HG03520 (cell line): ENCODE measurements at regions not wholly inside any gene's neighbourhood (a gene's known extent, or its start where the extent isn't known, plus 50 kb on each side); places are given as distances from the start of the nearest gene placed in this dataset.

Experiments used
- ATAC-seq: cut with Tn5 transposase; IDR thresholded peaks from one replicate; pipeline ENCODE4 v1.9.1; 2021; ENCODE audit warnings: mild to moderate bottlenecking, moderate library complexity; ENCODE audit not compliant: unreplicated experiment

DNA sequence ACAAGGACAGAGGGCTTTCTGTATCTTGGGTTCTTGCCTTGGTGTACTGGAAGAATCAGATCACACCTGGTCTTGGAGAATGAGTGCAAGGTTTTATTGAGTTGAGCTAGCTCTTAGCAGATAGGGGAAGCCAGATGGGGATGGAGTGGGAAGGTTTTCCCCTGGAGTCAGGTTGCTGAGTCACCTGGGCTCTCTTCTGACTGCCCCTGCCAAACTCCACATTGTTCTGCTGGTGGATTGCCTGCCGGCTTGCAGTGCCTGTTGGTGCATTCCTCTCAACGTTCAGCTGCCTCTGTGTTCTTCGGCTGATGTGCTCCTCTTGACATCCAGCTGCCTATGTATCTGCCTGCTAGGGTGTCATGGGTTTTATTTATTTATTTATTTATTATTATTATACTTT, 1431.1 kb downstream of the CDH8 start:
- ATAC-seq: no peak

GRCh38 chr16:60586493-60586892, 1449.7 kb downstream of the CDH8 start:
- ATAC-seq: no peak

GRCh38 chr16:60582528-60582927, 1453.7 kb downstream of the CDH8 start:
- no peak for ATAC-seq

DNA sequence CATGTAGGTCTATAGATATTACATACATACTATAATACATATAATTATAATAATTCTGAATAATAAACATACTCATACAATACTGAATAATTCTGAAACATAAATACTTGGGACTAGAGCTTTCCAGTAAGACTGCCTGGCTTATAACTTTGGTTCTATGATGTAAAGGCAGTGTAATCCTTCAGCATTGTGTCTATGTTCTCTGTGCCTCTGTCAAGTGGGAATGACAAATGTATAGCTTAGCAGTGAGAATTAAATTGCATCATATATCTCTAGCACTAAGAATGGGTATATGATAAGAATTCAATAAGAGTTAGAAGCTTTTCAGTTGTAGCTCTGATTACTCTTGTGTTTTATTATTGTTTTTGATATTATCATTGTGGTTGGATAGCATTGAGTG, 1469.3 kb downstream of the CDH8 start:
- no peak for ATAC-seq

GRCh38 chr16:60564588-60564987, 1471.7 kb downstream of the CDH8 start:
- no peak for ATAC-seq

- no peak for ATAC-seq
Observed at GRCh38 chr16:60563166-60563565, 1473.1 kb downstream of the CDH8 start.

- ATAC-seq: no peak
Observed at GRCh38 chr16:60558936-60559335, 1477.3 kb downstream of the CDH8 start.

- ATAC-seq: no peak
Observed at GRCh38 chr16:60553090-60553757, 1483.0 kb downstream of the CDH8 start.

- ATAC-seq: no peak
Observed at GRCh38 chr16:60541535-60541934, 1494.7 kb downstream of the CDH8 start.

- ATAC-seq: no peak
Observed at GRCh38 chr16:60510941-60511340, 1525.3 kb downstream of the CDH8 start.

DNA sequence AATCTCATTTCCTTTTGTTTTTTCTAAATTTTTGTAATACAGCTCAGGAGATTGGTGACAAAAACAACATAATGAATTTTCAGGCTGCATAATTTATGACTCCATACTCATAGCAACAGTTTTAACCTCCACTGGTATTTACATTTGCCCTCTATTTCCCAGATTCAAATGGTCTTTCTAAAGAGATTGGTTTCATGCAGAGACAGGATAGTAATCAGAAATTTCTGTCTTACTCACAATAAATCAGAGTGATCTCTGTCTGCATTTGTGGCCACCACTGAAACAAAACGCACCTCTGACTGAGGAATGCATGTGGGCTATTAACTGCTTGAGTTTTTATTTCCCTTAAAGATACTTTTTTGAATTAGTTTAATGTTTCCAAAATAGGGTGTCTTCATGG, 1526.0 kb downstream of the CDH8 start:
- ATAC-seq: no peak

- no peak for ATAC-seq
Observed at GRCh38 chr16:60491273-60491672, 1545.0 kb downstream of the CDH8 start.

DNA sequence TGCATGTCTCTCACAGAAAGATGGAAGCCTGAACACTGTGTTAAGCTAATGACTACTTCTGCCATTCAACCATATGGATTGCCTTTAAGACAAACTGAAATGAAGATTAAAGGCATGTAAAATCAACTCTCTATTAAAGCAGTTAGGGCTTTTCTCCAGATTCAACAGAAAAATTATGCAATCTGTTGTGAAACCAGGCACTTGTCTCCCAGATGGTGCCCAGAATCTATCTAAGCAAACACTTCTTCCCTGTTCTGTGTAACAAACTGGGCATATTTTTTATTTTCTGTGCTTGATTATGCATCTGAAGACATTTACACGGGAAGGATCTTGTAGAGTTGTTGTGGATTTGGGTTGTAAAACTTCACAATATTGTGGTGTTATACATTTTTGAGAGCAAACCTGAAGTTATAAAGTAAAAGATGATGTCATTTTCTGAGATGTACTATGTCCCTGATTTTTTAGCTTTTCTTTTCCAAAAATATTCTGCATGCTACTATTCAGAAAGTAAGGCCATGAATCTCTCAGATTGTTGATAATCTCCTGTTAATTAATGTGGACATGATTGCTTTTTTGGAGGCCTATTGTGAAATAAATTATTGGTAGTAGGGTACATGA, 1550.3 kb downstream of the CDH8 start:
- no peak for ATAC-seq

DNA sequence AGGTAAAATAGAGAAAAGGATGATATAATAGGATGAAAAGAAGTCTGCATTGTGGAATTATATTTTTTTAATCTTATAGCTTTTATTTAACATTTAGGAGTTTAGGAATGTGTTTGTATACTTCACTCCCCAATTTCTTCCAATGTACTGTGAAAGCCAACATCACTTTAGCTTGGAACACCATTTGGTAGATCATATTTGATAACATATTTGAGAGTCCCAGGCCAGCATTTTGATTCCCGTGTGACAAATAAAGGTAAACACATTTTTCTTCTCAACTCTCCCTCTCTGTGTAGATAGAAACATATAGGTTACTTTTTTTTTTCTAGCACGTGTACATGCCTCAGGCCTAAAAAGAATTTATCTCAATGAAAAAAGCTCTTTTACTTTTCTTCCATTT, 1551.3 kb downstream of the CDH8 start:
- ATAC-seq: no peak

DNA sequence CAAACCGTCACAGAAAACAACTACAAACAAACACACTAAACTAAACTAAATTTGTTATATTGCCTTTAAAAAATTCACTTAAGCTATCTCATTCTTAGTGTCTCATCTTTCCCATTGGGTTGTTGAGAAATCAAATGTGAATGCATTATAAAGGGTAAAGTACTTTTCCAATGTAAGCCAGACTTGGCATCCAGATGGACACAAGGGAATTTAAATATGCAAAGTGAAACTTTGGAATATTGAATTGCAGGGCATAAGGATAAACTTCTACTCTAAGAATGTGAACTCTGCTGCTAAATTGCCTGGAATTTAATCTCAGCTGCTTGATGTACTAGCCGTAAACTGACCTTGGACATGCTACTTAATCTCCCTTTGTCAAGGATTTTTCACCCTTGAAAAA, 1554.6 kb downstream of the CDH8 start:
- ATAC-seq: no peak

- ATAC-seq: no peak
Observed at GRCh38 chr16:60478810-60479209, 1557.4 kb downstream of the CDH8 start.

DNA sequence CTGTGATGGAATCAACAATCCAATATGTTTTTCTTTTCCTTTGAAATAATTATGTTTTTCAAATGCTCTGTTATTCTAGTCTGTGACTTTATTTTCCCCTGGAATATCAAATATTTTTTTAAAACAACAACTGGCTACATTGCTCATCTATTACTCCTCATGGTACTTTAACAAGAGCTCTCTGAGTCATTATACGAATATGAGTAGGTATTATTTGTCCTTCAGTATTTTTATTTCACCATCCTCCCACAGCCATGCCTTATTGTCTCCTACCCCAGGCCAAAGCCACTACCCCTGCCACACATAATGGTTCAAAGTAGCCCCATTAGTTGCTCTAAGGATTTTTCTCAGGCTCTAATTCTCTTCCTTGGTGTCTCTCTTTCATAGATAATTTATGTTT, 1572.3 kb downstream of the CDH8 start:
- no peak for ATAC-seq

GRCh38 chr16:60459463-60459862, 1576.8 kb downstream of the CDH8 start:
- ATAC-seq: no peak

- no peak for ATAC-seq
Observed at GRCh38 chr16:60458255-60458654, 1578.0 kb downstream of the CDH8 start.

- no peak for ATAC-seq
Observed at GRCh38 chr16:60452646-60453045, 1583.6 kb downstream of the CDH8 start.

GRCh38 chr16:60438894-60439293, 1597.3 kb downstream of the CDH8 start:
- no peak for ATAC-seq

DNA sequence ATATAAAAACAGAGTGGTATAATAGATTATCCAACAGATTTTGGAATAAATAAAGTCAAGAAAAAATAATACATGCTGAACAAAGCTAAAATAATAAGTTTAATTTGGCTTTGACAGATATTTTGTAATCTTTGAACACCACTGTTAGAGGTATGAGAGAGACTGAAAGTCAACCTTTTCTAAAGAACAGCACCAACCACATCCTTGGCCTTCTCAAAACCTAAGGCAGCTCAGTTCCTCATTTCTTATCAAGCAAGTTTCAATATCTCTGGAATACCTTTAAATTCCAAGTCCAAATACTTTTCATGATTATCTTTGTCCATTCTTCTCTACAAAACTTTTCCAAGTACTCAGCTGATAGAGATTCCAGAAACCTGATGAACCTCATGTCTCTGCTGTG, 1603.8 kb downstream of the CDH8 start:
- ATAC-seq: no peak

- no peak for ATAC-seq
Observed at GRCh38 chr16:60419859-60420258, 1616.4 kb downstream of the CDH8 start.
